Dendritic cell treated with granulocyte-macrophage colony-stimulating factor and Interleukin-4, amounts not matched to agents 40 ng/mL and 50 ng/mL, for 4 days (primary cell): ENCODE measurements at regions not wholly inside any gene's neighbourhood (a gene's known extent, or its start where the extent isn't known, plus 50 kb on each side); places are given as distances from the start of the nearest gene placed in this dataset.
"Not testable (repeated sequence)": the region's sequence is repeated elsewhere in the genome, so short reads cannot be mapped to it uniquely, and the experiment has no call there.

Experiments used
- H3K27ac Mint-ChIP-seq: one replicate; pipeline ENCODE4 v1.8.0; 2022; ENCODE audit warnings: mild to moderate bottlenecking, mixed read lengths
- H3K27me3 Mint-ChIP-seq: one replicate; pipeline ENCODE4 v1.8.0; 2022; ENCODE audit warnings: mild to moderate bottlenecking, mixed read lengths
- H3K36me3 Mint-ChIP-seq: one replicate; pipeline ENCODE4 v1.8.0; 2022; ENCODE audit warnings: low read depth, mixed read lengths
- H3K4me1 Mint-ChIP-seq: one replicate; pipeline ENCODE4 v1.8.0; 2022; ENCODE audit warnings: low read depth, mixed read lengths
- H3K4me3 Mint-ChIP-seq: one replicate; pipeline ENCODE4 v1.8.0; 2022; ENCODE audit warnings: mild to moderate bottlenecking, moderate library complexity, mixed read lengths
- H3K9me3 Mint-ChIP-seq: one replicate; pipeline ENCODE4 v1.8.0; 2022; ENCODE audit warnings: mixed read lengths
- intact Hi-C: fragments of 100-400 bp; cut with micrococcal nuclease; formaldehyde crosslinking; loops from one replicate; pipeline ENCODE4 v1.15.0; 2022

- no peaks in the 10 kb centered on the region for H3K9me3 Mint-ChIP-seq
- no peaks in the 10 kb centered on the region for H3K27me3 Mint-ChIP-seq
- H3K4me1 Mint-ChIP-seq = no peaks in the 10 kb centered on the region
- H3K4me3 Mint-ChIP-seq = no peak overlapping the region
- intact Hi-C loops = no loop called here
- H3K36me3 Mint-ChIP-seq = no peaks in the 10 kb centered on the region
- H3K27ac Mint-ChIP-seq = no peak overlapping the region
Measured at GRCh38 chr14:22500954-22501726, 87.9 kb downstream of the DAD1 start.

DNA sequence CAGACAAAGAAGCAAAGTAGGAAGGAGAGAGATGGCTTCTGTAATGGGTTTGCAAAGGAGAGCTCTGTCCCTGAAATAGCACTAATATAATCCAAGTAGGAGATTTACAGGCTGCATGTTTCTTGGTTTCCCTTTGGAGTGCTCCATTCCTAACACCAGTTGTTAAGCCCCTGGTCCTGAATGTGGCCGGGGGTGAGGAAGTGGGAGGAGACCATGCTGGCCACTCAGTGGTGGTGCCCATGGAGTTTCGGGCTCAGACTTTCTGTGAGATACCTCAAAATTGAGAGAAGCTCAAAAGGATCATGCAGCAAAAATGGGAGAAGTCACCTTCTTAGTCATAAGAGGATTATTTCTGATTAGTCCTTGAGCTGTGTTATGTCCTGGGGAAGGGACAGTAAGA is 88.5 kb downstream of the DAD1 start:
- Mint-ChIP-seq H3K36me3 (no peaks in the 10 kb centered on the region), H3K4me3 (no peak overlapping the region), H3K9me3 (no peaks in the 10 kb centered on the region), H3K4me1 (no peaks in the 10 kb centered on the region), H3K27me3 (no peaks in the 10 kb centered on the region), H3K27ac (no peak overlapping the region)
- intact Hi-C loops = no loop called here

DNA sequence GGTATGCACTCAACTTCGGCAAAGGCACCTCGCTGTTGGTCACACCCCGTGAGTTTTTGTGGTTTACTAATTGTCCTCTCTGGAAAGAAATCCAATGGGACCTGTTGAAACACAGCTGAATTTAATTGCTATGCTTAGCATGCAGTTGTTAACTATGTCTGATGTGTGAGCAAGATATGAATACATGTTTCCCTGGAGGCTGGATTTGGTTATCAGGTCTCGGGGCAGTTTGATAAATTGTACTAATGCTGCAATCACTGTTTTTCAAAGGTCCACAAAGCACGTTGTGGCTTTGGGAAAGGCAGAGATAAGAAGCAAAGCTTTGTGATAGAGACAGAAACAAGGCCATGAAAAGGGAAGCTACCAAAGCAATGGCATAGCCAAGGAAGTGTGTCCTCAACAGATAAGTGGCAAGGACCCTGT is 91.3 kb downstream of the DAD1 start:
- Mint-ChIP-seq H3K4me3 (no peak overlapping the region), H3K36me3 (no peaks in the 10 kb centered on the region), H3K4me1 (no peaks in the 10 kb centered on the region), H3K27me3 (peaks cover 2% of the 10 kb centered on the region), H3K27ac (no peak overlapping the region), H3K9me3 (no peaks in the 10 kb centered on the region)
- intact Hi-C loops = no loop called here

DNA sequence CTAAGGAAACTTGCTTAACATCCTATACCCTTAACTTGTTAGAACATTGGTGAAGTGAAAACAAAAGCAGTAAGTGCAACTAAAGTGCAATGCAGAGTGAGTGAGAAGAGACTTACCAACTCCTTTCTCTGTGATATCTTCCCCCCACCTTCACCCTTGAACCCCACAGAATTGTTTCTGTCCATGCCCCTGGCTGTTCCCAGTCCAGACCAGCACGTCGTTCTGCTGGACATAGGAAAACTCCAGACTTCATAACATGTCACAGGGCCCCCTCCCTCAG is 91.9 kb downstream of the DAD1 start:
- H3K36me3 Mint-ChIP-seq = no peaks in the 10 kb centered on the region
- peaks cover 2% of the 10 kb centered on the region for H3K27me3 Mint-ChIP-seq
- no peaks in the 10 kb centered on the region for H3K4me1 Mint-ChIP-seq
- H3K27ac Mint-ChIP-seq = no peak overlapping the region
- no peaks in the 10 kb centered on the region for H3K9me3 Mint-ChIP-seq
- intact Hi-C loops = no loop called here
- no peak overlapping the region for H3K4me3 Mint-ChIP-seq

DNA sequence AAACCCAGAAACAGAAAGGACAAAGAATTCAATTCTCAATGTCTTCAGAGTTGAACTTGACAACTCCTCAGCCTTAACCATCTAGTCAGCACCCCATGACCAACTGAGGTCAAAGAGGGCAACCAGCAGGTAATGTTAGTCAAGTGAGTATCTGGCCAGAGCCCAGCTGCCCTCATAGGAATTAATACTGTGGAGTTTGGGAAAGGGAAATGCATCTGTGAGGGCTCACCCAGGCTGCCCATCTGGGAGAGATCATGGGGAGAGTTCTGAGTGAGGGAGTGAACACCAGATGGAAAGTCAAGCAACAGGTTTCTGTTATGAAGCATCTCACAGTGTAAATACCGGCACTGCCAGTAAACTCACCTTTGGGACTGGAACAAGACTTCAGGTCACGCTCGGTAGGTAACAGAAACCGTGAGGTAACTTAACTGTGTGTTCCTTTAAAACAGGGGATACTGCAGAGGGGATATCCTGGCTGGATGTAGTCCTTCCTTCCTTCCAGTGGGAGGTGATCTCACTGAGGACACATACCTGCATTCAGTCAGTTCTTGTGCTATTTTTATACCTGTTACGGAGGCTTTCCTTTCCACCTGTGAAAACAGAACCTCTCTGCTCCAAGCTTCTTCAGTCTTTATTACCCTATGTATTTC is 94.4 kb downstream of the DAD1 start:
- no peaks in the 10 kb centered on the region for H3K9me3 Mint-ChIP-seq
- H3K27me3 Mint-ChIP-seq = peaks cover 5% of the 10 kb centered on the region
- no peak overlapping the region for H3K4me3 Mint-ChIP-seq
- H3K4me1 Mint-ChIP-seq = no peaks in the 10 kb centered on the region
- intact Hi-C loops = no loop called here
- no peak overlapping the region for H3K27ac Mint-ChIP-seq
- H3K36me3 Mint-ChIP-seq = no peaks in the 10 kb centered on the region

- peaks cover 5% of the 10 kb centered on the region for H3K27me3 Mint-ChIP-seq
- H3K4me1 Mint-ChIP-seq = no peaks in the 10 kb centered on the region
- no peaks in the 10 kb centered on the region for H3K36me3 Mint-ChIP-seq
- H3K9me3 Mint-ChIP-seq = no peaks in the 10 kb centered on the region
- no peak overlapping the region for H3K4me3 Mint-ChIP-seq
- no peak overlapping the region for H3K27ac Mint-ChIP-seq
- intact Hi-C loops = no loop called here
Measured at GRCh38 chr14:22493753-22494152, 95.3 kb downstream of the DAD1 start.

DNA sequence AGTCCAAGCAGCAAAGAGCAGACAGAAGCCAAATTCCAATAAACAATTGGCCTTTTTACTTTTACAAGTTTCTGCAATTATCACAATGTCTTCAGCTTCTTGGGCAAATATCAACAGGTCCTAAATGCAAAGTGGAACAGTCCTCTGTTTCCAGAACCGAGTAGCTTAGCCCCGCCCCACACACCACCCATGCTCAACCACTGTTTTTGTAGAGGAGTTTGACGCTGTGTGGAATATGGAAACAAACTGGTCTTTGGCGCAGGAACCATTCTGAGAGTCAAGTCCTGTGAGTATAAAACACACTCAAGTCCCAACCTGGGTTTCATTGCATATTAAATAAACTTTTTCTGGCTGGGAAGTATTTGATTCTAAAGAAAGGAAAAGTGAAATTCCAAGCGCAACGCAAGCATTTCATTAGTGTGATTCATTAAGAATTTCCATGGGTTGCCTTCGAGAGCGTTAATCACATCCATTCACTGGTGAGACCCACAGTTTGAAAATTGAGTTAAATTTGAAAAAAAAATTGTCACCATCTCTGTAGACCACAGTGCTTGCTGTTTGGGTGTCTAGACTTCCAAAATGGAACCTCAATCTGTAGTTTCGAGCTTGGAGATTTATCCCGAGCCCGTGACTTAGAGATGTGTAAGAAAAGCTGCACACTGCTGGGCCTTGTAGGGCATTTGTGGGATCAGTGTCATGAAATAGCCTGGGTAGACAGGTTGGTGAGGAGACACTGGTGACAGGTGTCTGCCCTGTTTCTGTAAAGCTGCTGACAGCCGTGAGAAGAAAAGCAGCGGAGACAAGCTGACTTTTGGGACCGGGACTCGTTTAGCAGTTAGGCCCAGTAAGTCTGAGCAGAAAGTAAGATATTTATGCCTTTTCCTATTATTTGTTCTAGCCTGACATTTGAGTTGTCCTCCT is 96.1 kb downstream of the DAD1 start:
- no peaks in the 10 kb centered on the region for H3K9me3 Mint-ChIP-seq
- intact Hi-C loops = no loop called here
- peaks cover 5% of the 10 kb centered on the region for H3K27me3 Mint-ChIP-seq
- H3K4me3 Mint-ChIP-seq = no peak overlapping the region
- no peak overlapping the region for H3K27ac Mint-ChIP-seq
- H3K36me3 Mint-ChIP-seq = no peaks in the 10 kb centered on the region
- no peaks in the 10 kb centered on the region for H3K4me1 Mint-ChIP-seq

GRCh38 chr14:22491683-22492621 is 97.1 kb downstream of the DAD1 start:
- no peaks in the 10 kb centered on the region for H3K36me3 Mint-ChIP-seq
- H3K9me3 Mint-ChIP-seq = no peaks in the 10 kb centered on the region
- H3K27me3 Mint-ChIP-seq = peaks cover 5% of the 10 kb centered on the region
- no peak overlapping the region for H3K27ac Mint-ChIP-seq
- no peak overlapping the region for H3K4me3 Mint-ChIP-seq
- intact Hi-C loops = no loop called here
- no peaks in the 10 kb centered on the region for H3K4me1 Mint-ChIP-seq

GRCh38 chr14:22491053-22491452 is 98.0 kb downstream of the DAD1 start:
- H3K4me1 Mint-ChIP-seq, H3K27ac Mint-ChIP-seq, H3K4me3 Mint-ChIP-seq, H3K9me3 Mint-ChIP-seq, intact Hi-C loops, H3K27me3 Mint-ChIP-seq, H3K36me3 Mint-ChIP-seq: not testable (repeated sequence)

DNA sequence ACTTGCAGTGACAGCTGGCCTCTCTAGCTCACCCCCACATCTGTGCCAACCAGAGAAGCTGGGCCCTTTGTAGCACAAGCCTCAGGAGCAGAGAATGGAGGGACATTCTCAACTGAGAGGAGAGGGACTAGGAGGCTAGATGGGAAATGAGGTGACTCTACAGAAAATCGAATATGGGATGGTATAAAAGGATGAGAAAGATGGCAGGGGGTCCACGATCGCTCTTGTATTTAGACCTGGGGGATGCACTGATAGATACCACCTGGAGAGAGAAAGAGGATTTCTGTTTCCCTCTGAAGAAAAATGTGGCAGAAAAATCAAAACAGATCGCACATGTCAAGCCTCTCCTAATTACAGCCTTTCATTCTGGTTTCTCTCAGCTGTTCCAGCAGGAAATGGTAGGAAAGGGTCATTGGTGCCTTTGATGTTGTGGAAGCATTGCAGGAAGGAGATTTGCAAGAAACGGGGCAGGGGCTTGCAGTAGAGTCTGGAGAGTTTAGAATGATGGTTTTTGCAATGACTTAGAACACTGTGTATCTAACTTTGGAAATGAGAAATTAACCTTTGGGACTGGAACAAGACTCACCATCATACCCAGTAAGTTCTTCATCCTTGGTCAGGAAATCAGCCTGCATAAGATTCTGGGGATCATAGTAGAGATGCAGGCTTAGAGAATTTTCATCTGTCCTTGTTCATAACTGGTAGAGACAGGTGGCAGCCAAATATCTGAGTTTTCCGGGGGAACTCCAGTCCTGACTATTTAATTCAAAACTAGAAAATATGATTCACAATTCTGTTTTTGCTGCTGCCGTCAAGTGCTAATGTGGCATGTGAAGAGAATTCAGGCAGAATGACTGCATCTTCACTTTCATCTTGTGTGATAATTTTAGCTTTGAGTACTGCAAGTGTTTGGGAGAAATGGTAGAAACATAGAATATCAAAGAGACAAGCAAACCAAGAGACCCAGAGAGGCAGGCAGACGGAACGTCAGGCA is 98.8 kb downstream of the DAD1 start:
- H3K4me3 Mint-ChIP-seq = no peak overlapping the region
- intact Hi-C loops = no loop called here
- no peaks in the 10 kb centered on the region for H3K9me3 Mint-ChIP-seq
- H3K36me3 Mint-ChIP-seq = no peaks in the 10 kb centered on the region
- H3K27ac Mint-ChIP-seq = no peak overlapping the region
- H3K4me1 Mint-ChIP-seq = no peaks in the 10 kb centered on the region
- H3K27me3 Mint-ChIP-seq = peaks cover 5% of the 10 kb centered on the region

- peaks cover 2% of the 10 kb centered on the region for H3K27me3 Mint-ChIP-seq
- no peaks in the 10 kb centered on the region for H3K36me3 Mint-ChIP-seq
- no peak overlapping the region for H3K27ac Mint-ChIP-seq
- intact Hi-C loops = no loop called here
- no peak overlapping the region for H3K4me3 Mint-ChIP-seq
- no peaks in the 10 kb centered on the region for H3K4me1 Mint-ChIP-seq
- no peaks in the 10 kb centered on the region for H3K9me3 Mint-ChIP-seq
Measured at GRCh38 chr14:22489244-22489545, 99.8 kb downstream of the DAD1 start.

GRCh38 chr14:22488522-22489243 is 100.3 kb downstream of the DAD1 start:
- intact Hi-C loops = no loop called here
- H3K4me1 Mint-ChIP-seq = no peaks in the 10 kb centered on the region
- no peaks in the 10 kb centered on the region for H3K9me3 Mint-ChIP-seq
- H3K4me3 Mint-ChIP-seq = no peak overlapping the region
- no peak overlapping the region for H3K27ac Mint-ChIP-seq
- peaks cover 2% of the 10 kb centered on the region for H3K27me3 Mint-ChIP-seq
- no peaks in the 10 kb centered on the region for H3K36me3 Mint-ChIP-seq
